C4-2B (cell line): ENCODE measurements at regions not wholly inside any gene's neighbourhood (a gene's known extent, or its start where the extent isn't known, plus 50 kb on each side); places are given as distances from the start of the nearest gene placed in this dataset.

ENCODE experiments used
- CTCF ChIP-seq: fragments of 450-650 bp; conservative IDR thresholded peaks from 2 replicates; pipeline ENCODE4 v1.5.1; 2017; ENCODE audit warnings: mild to moderate bottlenecking
- ZFX ChIP-seq: fragments of 450-650 bp; IDR thresholded peaks from 2 replicates; pipeline ENCODE4 v1.6.1; 2017

- TF ChIP-seq CTCF (no peak), ZFX (no peak)
These were observed 62.1 kb upstream of the STEAP1B start for GRCh38 chr7:22561895-22562593.
